ENCODE measurements at regions not wholly inside any gene's neighbourhood (a gene's known extent, or its start where the extent isn't known, plus 50 kb on each side); places are given as distances from the start of the nearest gene placed in this dataset.

- 89% methylated on average over 1 of the region's 6 CpGs for WGBS (ENCODE audit: insufficient coverage)
These were observed 66.0 kb upstream of the ADRA2C start for GRCh38 chr4:3700223-3700622.

GRCh38 chr4:3699678-3700077 lies 66.5 kb upstream of the ADRA2C start:
- H3K4me1 ChIP-seq (ENCODE audit: control extremely low read depth in 1 of 4, control insufficient read depth in 4 of 4, insufficient read depth in 4 of 4, low read length in 3 of 4), result no peaks in the 10 kb centered on the region
- H3K9me3 ChIP-seq (ENCODE audit: control extremely low read depth in 1 of 5, control insufficient read depth in 4 of 5, insufficient read depth in 2 of 5, low read depth in 1 of 5, low read length in 4 of 5), result peaks cover 5 to 20% (median 11%) of the 10 kb centered on the region in 5 experiments
- no peak overlapping the region for H3K27ac ChIP-seq (ENCODE audit: insufficient read depth in 1 of 2, low read depth in 1 of 2, low read length in 2 of 2, poor library complexity in 1 of 2, severe bottlenecking in 2 of 2)
- CTCF ChIA-PET, result no interaction called here
- POLR2A ChIA-PET, result no interaction called here
- 61% methylated on average over 7 of the region's 13 CpGs for WGBS (ENCODE audit: insufficient coverage)
- H3K4me3 ChIP-seq (ENCODE audit: control insufficient read depth in 1 of 7, extremely low read depth in 1 of 7, insufficient read depth in 4 of 7, low read depth in 2 of 7, low read length in 6 of 7), result no peak overlapping the region
- peaks cover 0 to 58% (median 15%) of the 10 kb centered on the region in 5 experiments for H3K27me3 ChIP-seq (replicated peaks in 2 of 5; ENCODE audit: control insufficient read depth in 4 of 5, insufficient read depth in 5 of 5, low read length in 4 of 5)
- no peaks in the 10 kb centered on the region for H3K36me3 ChIP-seq (ENCODE audit: control insufficient read depth in 4 of 4, insufficient read depth in 4 of 4, low read length in 3 of 4)
- no peak for DNase-seq

More at GRCh38 chr4:3700223-3700622, 66.0 kb upstream of the ADRA2C start:
- Histone ChIP-seq H3K4me3 (ENCODE audit: control insufficient read depth in 1 of 7, extremely low read depth in 1 of 7, insufficient read depth in 4 of 7, low read depth in 2 of 7, low read length in 6 of 7) (no peak overlapping the region), H3K27me3 (replicated peaks in 2 of 5; ENCODE audit: control insufficient read depth in 4 of 5, insufficient read depth in 5 of 5, low read length in 4 of 5) (peaks cover 0 to 63% (median 16%) of the 10 kb centered on the region in 5 experiments), H3K27ac (ENCODE audit: insufficient read depth in 1 of 2, low read depth in 1 of 2, low read length in 2 of 2, poor library complexity in 1 of 2, severe bottlenecking in 2 of 2) (no peak overlapping the region), H3K36me3 (ENCODE audit: control insufficient read depth in 4 of 4, insufficient read depth in 4 of 4, low read length in 3 of 4) (no peaks in the 10 kb centered on the region), H3K4me1 (ENCODE audit: control extremely low read depth in 1 of 4, control insufficient read depth in 4 of 4, insufficient read depth in 4 of 4, low read length in 3 of 4) (no peaks in the 10 kb centered on the region), H3K9me3 (ENCODE audit: control extremely low read depth in 1 of 5, control insufficient read depth in 4 of 5, insufficient read depth in 2 of 5, low read depth in 1 of 5, low read length in 4 of 5) (peaks cover 5 to 19% (median 11%) of the 10 kb centered on the region in 5 experiments)
- no peak for DNase-seq
- ChIA-PET CTCF (no interaction called here), POLR2A (no interaction called here)

- H3K27me3 ChIP-seq (replicated peaks in 2 of 5; ENCODE audit: control insufficient read depth in 4 of 5, insufficient read depth in 5 of 5, low read length in 4 of 5), result peaks cover 0 to 54% (median 12%) of the 10 kb centered on the region in 5 experiments
- H3K36me3 ChIP-seq (ENCODE audit: control insufficient read depth in 4 of 4, insufficient read depth in 4 of 4, low read length in 3 of 4), result no peaks in the 10 kb centered on the region
- no peak for DNase-seq
- WGBS (ENCODE audit: insufficient coverage), result 83% methylated on average over 4 of the region's 6 CpGs
- H3K9me3 ChIP-seq (ENCODE audit: control extremely low read depth in 1 of 5, control insufficient read depth in 4 of 5, insufficient read depth in 2 of 5, low read depth in 1 of 5, low read length in 4 of 5), result peaks cover 5 to 20% (median 11%) of the 10 kb centered on the region in 5 experiments
- H3K4me1 ChIP-seq (ENCODE audit: control extremely low read depth in 1 of 4, control insufficient read depth in 4 of 4, insufficient read depth in 4 of 4, low read length in 3 of 4), result no peaks in the 10 kb centered on the region
- no peak overlapping the region for H3K27ac ChIP-seq (ENCODE audit: insufficient read depth in 1 of 2, low read depth in 1 of 2, low read length in 2 of 2, poor library complexity in 1 of 2, severe bottlenecking in 2 of 2)
- POLR2A ChIA-PET, result no interaction called here
- CTCF ChIA-PET, result no interaction called here
- H3K4me3 ChIP-seq (ENCODE audit: control insufficient read depth in 1 of 7, extremely low read depth in 1 of 7, insufficient read depth in 4 of 7, low read depth in 2 of 7, low read length in 6 of 7), result no peak overlapping the region
These were observed 66.9 kb upstream of the ADRA2C start for GRCh38 chr4:3699261-3699660.

GRCh38 chr4:3697033-3697432 lies 69.2 kb upstream of the ADRA2C start:
- no peaks in the 10 kb centered on the region for H3K36me3 ChIP-seq (ENCODE audit: control insufficient read depth in 4 of 4, insufficient read depth in 4 of 4, low read length in 3 of 4)
- peaks cover 0 to 32% (median 9%) of the 10 kb centered on the region in 5 experiments for H3K27me3 ChIP-seq (replicated peaks in 2 of 5; ENCODE audit: control insufficient read depth in 4 of 5, insufficient read depth in 5 of 5, low read length in 4 of 5)
- H3K4me1 ChIP-seq (ENCODE audit: control extremely low read depth in 1 of 4, control insufficient read depth in 4 of 4, insufficient read depth in 4 of 4, low read length in 3 of 4), result no peaks in the 10 kb centered on the region
- ChIA-PET POLR2A (no interaction called here), CTCF (no interaction called here)
- no peak overlapping the region for H3K4me3 ChIP-seq (ENCODE audit: control insufficient read depth in 1 of 7, extremely low read depth in 1 of 7, insufficient read depth in 4 of 7, low read depth in 2 of 7, low read length in 6 of 7)
- no peak overlapping the region for H3K27ac ChIP-seq (ENCODE audit: insufficient read depth in 1 of 2, low read depth in 1 of 2, low read length in 2 of 2, poor library complexity in 1 of 2, severe bottlenecking in 2 of 2)
- DNase-seq, result no peak
- WGBS (ENCODE audit: insufficient coverage), result 100% methylated on average over 1 of the region's 1 CpG
- H3K9me3 ChIP-seq (ENCODE audit: control extremely low read depth in 1 of 5, control insufficient read depth in 4 of 5, insufficient read depth in 2 of 5, low read depth in 1 of 5, low read length in 4 of 5), result peaks cover 5 to 20% (median 11%) of the 10 kb centered on the region in 5 experiments

- 91% methylated on average over 22 of the region's 22 CpGs for WGBS (ENCODE audit: insufficient coverage)
- ChIA-PET CTCF (no interaction called here), POLR2A (no interaction called here)
- H3K4me3 ChIP-seq (ENCODE audit: control insufficient read depth in 1 of 7, extremely low read depth in 1 of 7, insufficient read depth in 4 of 7, low read depth in 2 of 7, low read length in 6 of 7), result no peak overlapping the region
- DNase-seq, result no peak
- no peaks in the 10 kb centered on the region for H3K36me3 ChIP-seq (ENCODE audit: control insufficient read depth in 4 of 4, insufficient read depth in 4 of 4, low read length in 3 of 4)
- H3K27me3 ChIP-seq (replicated peaks in 2 of 5; ENCODE audit: control insufficient read depth in 4 of 5, insufficient read depth in 5 of 5, low read length in 4 of 5), result peaks cover 0 to 12% (median 6%) of the 10 kb centered on the region in 5 experiments
- H3K9me3 ChIP-seq (ENCODE audit: control extremely low read depth in 1 of 5, control insufficient read depth in 4 of 5, insufficient read depth in 2 of 5, low read depth in 1 of 5, low read length in 4 of 5), result peaks cover 0 to 3% (median 0%) of the 10 kb centered on the region in 5 experiments
- H3K4me1 ChIP-seq (ENCODE audit: control extremely low read depth in 1 of 4, control insufficient read depth in 4 of 4, insufficient read depth in 4 of 4, low read length in 3 of 4), result no peaks in the 10 kb centered on the region
- H3K27ac ChIP-seq (ENCODE audit: insufficient read depth in 1 of 2, low read depth in 1 of 2, low read length in 2 of 2, poor library complexity in 1 of 2, severe bottlenecking in 2 of 2), result no peak overlapping the region
These were observed 75.5 kb upstream of the ADRA2C start for GRCh38 chr4:3690551-3691152.

GRCh38 chr4:3689576-3690550 lies 76.3 kb upstream of the ADRA2C start:
- Histone ChIP-seq H3K4me3 (ENCODE audit: control insufficient read depth in 1 of 7, extremely low read depth in 1 of 7, insufficient read depth in 4 of 7, low read depth in 2 of 7, low read length in 6 of 7) (no peak overlapping the region), H3K27ac (ENCODE audit: insufficient read depth in 1 of 2, low read depth in 1 of 2, low read length in 2 of 2, poor library complexity in 1 of 2, severe bottlenecking in 2 of 2) (no peak overlapping the region), H3K9me3 (ENCODE audit: control extremely low read depth in 1 of 5, control insufficient read depth in 4 of 5, insufficient read depth in 2 of 5, low read depth in 1 of 5, low read length in 4 of 5) (no peaks in the 10 kb centered on the region), H3K27me3 (replicated peaks in 2 of 5; ENCODE audit: control insufficient read depth in 4 of 5, insufficient read depth in 5 of 5, low read length in 4 of 5) (peaks cover 0 to 12% (median 6%) of the 10 kb centered on the region in 5 experiments), H3K36me3 (ENCODE audit: control insufficient read depth in 4 of 4, insufficient read depth in 4 of 4, low read length in 3 of 4) (no peaks in the 10 kb centered on the region), H3K4me1 (ENCODE audit: control extremely low read depth in 1 of 4, control insufficient read depth in 4 of 4, insufficient read depth in 4 of 4, low read length in 3 of 4) (no peaks in the 10 kb centered on the region)
- ChIA-PET CTCF (no interaction called here), POLR2A (no interaction called here)
- DNase-seq, result no peak
- WGBS (ENCODE audit: insufficient coverage), result 93% methylated on average over 38 of the region's 41 CpGs

- WGBS (ENCODE audit: insufficient coverage), result 89% methylated on average over 19 of the region's 21 CpGs
These were observed 77.2 kb upstream of the ADRA2C start for GRCh38 chr4:3689006-3689405.

More at GRCh38 chr4:3689006-3689405, 77.2 kb upstream of the ADRA2C start:
- Histone ChIP-seq H3K4me1 (ENCODE audit: control extremely low read depth in 1 of 4, control insufficient read depth in 4 of 4, insufficient read depth in 4 of 4, low read length in 3 of 4) (no peaks in the 10 kb centered on the region), H3K27me3 (replicated peaks in 2 of 5; ENCODE audit: control insufficient read depth in 4 of 5, insufficient read depth in 5 of 5, low read length in 4 of 5) (peaks cover 0 to 14% (median 8%) of the 10 kb centered on the region in 5 experiments), H3K9me3 (ENCODE audit: control extremely low read depth in 1 of 5, control insufficient read depth in 4 of 5, insufficient read depth in 2 of 5, low read depth in 1 of 5, low read length in 4 of 5) (no peaks in the 10 kb centered on the region), H3K27ac (ENCODE audit: insufficient read depth in 1 of 2, low read depth in 1 of 2, low read length in 2 of 2, poor library complexity in 1 of 2, severe bottlenecking in 2 of 2) (no peak overlapping the region), H3K4me3 (ENCODE audit: control insufficient read depth in 1 of 7, extremely low read depth in 1 of 7, insufficient read depth in 4 of 7, low read depth in 2 of 7, low read length in 6 of 7) (no peak overlapping the region), H3K36me3 (ENCODE audit: control insufficient read depth in 4 of 4, insufficient read depth in 4 of 4, low read length in 3 of 4) (no peaks in the 10 kb centered on the region)
- POLR2A ChIA-PET, result no interaction called here
- CTCF ChIA-PET, result no interaction called here
- DNase-seq, result no peak

Measured in common myeloid progenitor, CD34-positive (primary cell).